Parathyroid adenoma (tissue), 2 donors: ENCODE measurements at regions not wholly inside any gene's neighbourhood (a gene's known extent, or its start where the extent isn't known, plus 50 kb on each side); places are given as distances from the start of the nearest gene placed in this dataset.

Experiments
- H2AFZ ChIP-seq: fragments of 300-600 bp; sonication (generic); one replicate; pipeline ENCODE4 v1.7.0; 2017; ENCODE audit warnings: antibody characterized with exemption, mild to moderate bottlenecking
- H3K27ac ChIP-seq: fragments of 300-600 bp; sonication (generic); one replicate; pipeline ENCODE4 v1.7.0; 2017
- H3K27me3 ChIP-seq: fragments of 300-600 bp; sonication (generic); one replicate; pipeline ENCODE4 v1.7.0; 2017; ENCODE audit warnings: low read length; ENCODE audit not compliant: control insufficient read depth, insufficient read depth
- H3K36me3 ChIP-seq: fragments of 300-600 bp; sonication (generic); one replicate; pipeline ENCODE4 v1.7.0; 2017; ENCODE audit warnings: low read length; ENCODE audit not compliant: control insufficient read depth, insufficient read depth
- H3K4me1 ChIP-seq: fragments of 300-600 bp; sonication (generic); one replicate; pipeline ENCODE4 v1.7.0; 2017; ENCODE audit warnings: control low read depth
- H3K4me2 ChIP-seq: fragments of 300-600 bp; sonication (generic); one replicate; pipeline ENCODE4 v1.7.0; 2017; ENCODE audit warnings: low read length
- H3K4me3 ChIP-seq: fragments of 300-600 bp; sonication (generic); one replicate; pipeline ENCODE4 v1.7.0; 2017; ENCODE audit warnings: low read depth, low read length
- H3K79me2 ChIP-seq: fragments of 300-600 bp; sonication (generic); one replicate; pipeline ENCODE4 v1.7.0; 2017; ENCODE audit warnings: control low read depth
- H3K9ac ChIP-seq: fragments of 300-600 bp; sonication (generic); one replicate; pipeline ENCODE4 v1.7.0; 2017; ENCODE audit warnings: mild to moderate bottlenecking
- H3K9me3 ChIP-seq: fragments of 300-600 bp; sonication (generic); one replicate; pipeline ENCODE4 v1.7.0; 2017; ENCODE audit warnings: low read length; ENCODE audit not compliant: control insufficient read depth
- CTCF ChIP-seq: fragments of 300-600 bp; sonication (generic); IDR thresholded peaks from one replicate; pipeline ENCODE4 v1.7.0; 2017; ENCODE audit warnings: antibody characterized with exemption, mild to moderate bottlenecking
- donor health status: primary hyperparathyroidism.

GRCh38 chr6:4563877-4564276 lies 212.3 kb upstream of the CDYL start:
- no peak overlapping the region for H3K9ac ChIP-seq
- no peaks in the 10 kb centered on the region for H3K79me2 ChIP-seq
- no peaks in the 10 kb centered on the region for H3K27me3 ChIP-seq
- H3K4me1 ChIP-seq, result no peaks in the 10 kb centered on the region
- H3K4me2 ChIP-seq, result no peak overlapping the region
- H3K36me3 ChIP-seq, result no peaks in the 10 kb centered on the region
- H3K27ac ChIP-seq, result no peak overlapping the region
- no peak for TF ChIP-seq CTCF
- no peak overlapping the region for H2AFZ ChIP-seq
- H3K9me3 ChIP-seq, result no peaks in the 10 kb centered on the region
- no peak overlapping the region for H3K4me3 ChIP-seq

- Histone ChIP-seq H3K79me2 (no peaks in the 10 kb centered on the region), H3K27me3 (no peaks in the 10 kb centered on the region), H3K4me3 (no peak overlapping the region), H3K9ac (no peak overlapping the region), H3K4me1 (no peaks in the 10 kb centered on the region), H3K9me3 (no peaks in the 10 kb centered on the region), H3K27ac (no peak overlapping the region), H3K4me2 (no peak overlapping the region), H2AFZ (no peak overlapping the region), H3K36me3 (no peaks in the 10 kb centered on the region)
- TF ChIP-seq CTCF, result no peak
Observed at GRCh38 chr6:4563156-4563555, 213.0 kb upstream of the CDYL start.

- H3K9me3 ChIP-seq, result no peaks in the 10 kb centered on the region
- no peak overlapping the region for H3K27ac ChIP-seq
- H3K4me3 ChIP-seq, result no peak overlapping the region
- no peaks in the 10 kb centered on the region for H3K27me3 ChIP-seq
- no peaks in the 10 kb centered on the region for H3K79me2 ChIP-seq
- no peak overlapping the region for H3K4me2 ChIP-seq
- no peaks in the 10 kb centered on the region for H3K36me3 ChIP-seq
- TF ChIP-seq CTCF, result no peak
- H3K4me1 ChIP-seq, result no peaks in the 10 kb centered on the region
- no peak overlapping the region for H3K9ac ChIP-seq
- H2AFZ ChIP-seq, result no peak overlapping the region
Observed at GRCh38 chr6:4561773-4562400, 214.3 kb upstream of the CDYL start.

GRCh38 chr6:4561078-4561435 lies 215.1 kb upstream of the CDYL start:
- Histone ChIP-seq H2AFZ (no peak overlapping the region), H3K27me3 (no peaks in the 10 kb centered on the region), H3K9ac (no peak overlapping the region), H3K4me2 (no peak overlapping the region), H3K4me3 (no peak overlapping the region), H3K36me3 (no peaks in the 10 kb centered on the region), H3K4me1 (no peaks in the 10 kb centered on the region), H3K9me3 (no peaks in the 10 kb centered on the region), H3K79me2 (no peaks in the 10 kb centered on the region), H3K27ac (no peak overlapping the region)
- no peak for TF ChIP-seq CTCF
